HCT116 (cell line): ENCODE measurements at regions not wholly inside any gene's neighbourhood (a gene's known extent, or its start where the extent isn't known, plus 50 kb on each side); places are given as distances from the start of the nearest gene placed in this dataset.

Source experiments
- ATAC-seq: fragments of 200-7000 bp; cut with Tn5 transposase; 2 replicates; pipeline ENCODE4 v1.9.1; 2020; ENCODE audit warnings: mild to moderate bottlenecking, moderate library complexity
- BruUV-seq: library from RNA; stranded (reverse); fragments of 400-500 nt; replicated peaks from 2 replicates; lab custom pipeline; 2021; lab: Mats Ljungman, UMichigan
- CTCF ChIA-PET: fragments of 300-600 bp; sonication (Branson Sonifier 250); formaldehyde crosslinking; loops from one replicate; lab custom pipeline; 2021; ENCODE audit warnings: antibody characterized with exemption; lab: Charles Lee
- POLR2A ChIA-PET: fragments of 300-600, 350-600 bp; sonication (Branson Sonifier 250); formaldehyde crosslinking; loops from one replicate; lab custom pipeline; 2021; ENCODE audit warnings: antibody characterized with exemption; lab: Charles Lee
- RAD21 ChIA-PET, 2 experiments: fragments of 300-600 bp; sonication (Branson Sonifier 250); formaldehyde crosslinking; loops; one replicate each; lab custom pipeline; 2023; ENCODE audit warnings: low total read pairs in 2 of 2; ENCODE audit not compliant: uncharacterized antibody in 2 of 2, unreplicated experiment in 2 of 2, low non-redundant PET in 1 of 2; lab: Charles Lee
- DNase-seq: peaks from one replicate; pipeline ENCODE4 v3.0.0-alpha.2; 2010; ENCODE audit warnings: low read depth, low spot score
- H2AFZ ChIP-seq: fragments of 200-600 bp; shearing (Covaris generic), sonication (generic); 2 replicates; pipeline ENCODE4 v1.6.1; 2017; ENCODE audit warnings: low read depth, mixed run types, mixed read lengths, antibody characterized with exemption, low read length; ENCODE audit not compliant: poor library complexity, severe bottlenecking
- H3K27ac ChIP-seq: 2 replicates; pipeline ENCODE4 v1.5.1; 2012; ENCODE audit warnings: low read depth, low read length
- H3K27me3 ChIP-seq: fragments of 200-600 bp; sonication (generic); 2 replicates; pipeline ENCODE4 v1.6.1; 2016; ENCODE audit warnings: mixed run types, low read length, mixed read lengths; ENCODE audit not compliant: insufficient read depth
- H3K36me3 ChIP-seq, 2 experiments: fragments of 200-500 bp in 1 of 2; fragments of 200-600 bp in 1 of 2; sonication (Bioruptor generic) in 1 of 2; sonication (generic) in 1 of 2; 2 replicates each; pipeline versions ENCODE4 v1.5.1 to v1.6.1; 2014 to 2016; ENCODE audit warnings: low read length in 2 of 2, inconsistent platforms in 1 of 2, mixed read lengths in 1 of 2, mixed run types in 1 of 2; ENCODE audit not compliant: insufficient read depth in 2 of 2, control insufficient read depth in 1 of 2
- H3K4me1 ChIP-seq, 2 experiments: fragments of 200-600 bp in 1 of 2; sonication (generic) in 1 of 2; 2 replicates each; pipeline versions ENCODE4 v1.5.1 to v1.6.1; 2012 to 2017; ENCODE audit warnings: low read length in 2 of 2, inconsistent platforms in 1 of 2, mild to moderate bottlenecking in 1 of 2, mixed read lengths in 1 of 2, mixed run types in 1 of 2, moderate library complexity in 1 of 2; ENCODE audit not compliant: insufficient read depth in 2 of 2, control insufficient read depth in 1 of 2
- H3K4me2 ChIP-seq: fragments of 200-600 bp; sonication (generic); 2 replicates; pipeline ENCODE4 v1.6.1; 2017; ENCODE audit warnings: mixed run types, low read length, mixed read lengths
- H3K4me3 ChIP-seq, 2 experiments: fragments of 200-600 bp in 1 of 2; sonication (generic) in 1 of 2; replicated peaks in 1 of 2; 2 replicates each; pipeline ENCODE4 v1.5.1; 2011 to 2016; ENCODE audit warnings: low read length in 2 of 2, control low read depth in 1 of 2, low read depth in 1 of 2, mild to moderate bottlenecking in 1 of 2, mixed read lengths in 1 of 2, mixed run types in 1 of 2
- H3K79me2 ChIP-seq: fragments of 200-600 bp; sonication (generic); 2 replicates; pipeline ENCODE4 v1.6.1; 2017; ENCODE audit warnings: mild to moderate bottlenecking, mixed run types, low read length, moderate library complexity, mixed read lengths; ENCODE audit not compliant: insufficient read depth
- H3K9ac ChIP-seq: fragments of 200-600 bp; sonication (generic); 2 replicates; pipeline ENCODE4 v1.6.1; 2016; ENCODE audit warnings: low read length, mixed read lengths
- H3K9me2 ChIP-seq: fragments of 200-600 bp; sonication (generic), shearing (Covaris generic); 2 replicates; pipeline ENCODE4 v1.6.1; 2017; ENCODE audit warnings: mixed run types, mild to moderate bottlenecking, moderate library complexity; ENCODE audit not compliant: insufficient read depth
- H3K9me3 ChIP-seq, 2 experiments: fragments of 200-500 bp in 1 of 2; fragments of 200-600 bp in 1 of 2; sonication (Bioruptor generic) in 1 of 2; sonication (generic) in 1 of 2; 2 replicates each; pipeline ENCODE4 v1.6.1; 2014 to 2017; ENCODE audit warnings: low read length in 2 of 2, mixed read lengths in 2 of 2, inconsistent platforms in 1 of 2, low read depth in 1 of 2, mild to moderate bottlenecking in 1 of 2, mixed run types in 1 of 2, moderate library complexity in 1 of 2; ENCODE audit not compliant: control insufficient read depth in 1 of 2, insufficient read depth in 1 of 2
- H4K20me1 ChIP-seq: fragments of 200-600 bp; sonication (generic), shearing (Covaris generic); 2 replicates; pipeline ENCODE4 v1.6.1; 2017; ENCODE audit warnings: mixed run types, mild to moderate bottlenecking, moderate library complexity; ENCODE audit not compliant: insufficient read depth
- ATF3 ChIP-seq: IDR thresholded peaks from 2 replicates; pipeline ENCODE4 v1.6.1; 2012
- CBX3 ChIP-seq: IDR thresholded peaks from 2 replicates; pipeline ENCODE4 v1.6.1; 2012; ENCODE audit warnings: low read depth
- CEBPB ChIP-seq: IDR thresholded peaks from 2 replicates; pipeline ENCODE4 v1.6.1; 2012; ENCODE audit warnings: low read depth
- CTCF ChIP-seq, 3 experiments: fragments of 200-600 bp in 1 of 3; sonication (generic) in 1 of 3; IDR thresholded peaks in 2 of 3; conservative IDR thresholded peaks in 1 of 3; 2 replicates each; pipeline ENCODE4 v1.5.1; 2012 to 2017; ENCODE audit warnings: low read depth in 2 of 3, low read length in 2 of 3, antibody characterized with exemption in 1 of 3, borderline replicate concordance in 1 of 3, control low read depth in 1 of 3, mild to moderate bottlenecking in 1 of 3, mixed read lengths in 1 of 3, mixed run types in 1 of 3, moderate library complexity in 1 of 3; ENCODE audit not compliant: insufficient read depth in 1 of 3
- EGR1 ChIP-seq: IDR thresholded peaks from 2 replicates; pipeline ENCODE4 v1.6.1; 2012; ENCODE audit warnings: low read depth
- EZH2 ChIP-seq: fragments of 200-600 bp; sonication (generic); IDR thresholded peaks from 2 replicates; pipeline ENCODE4 v1.6.1; 2017; ENCODE audit warnings: antibody characterized with exemption, mixed run types
- JUND ChIP-seq: IDR thresholded peaks from 2 replicates; pipeline ENCODE4 v1.6.1; 2012
- MAX ChIP-seq: IDR thresholded peaks from 2 replicates; pipeline ENCODE4 v1.6.1; 2012
- POLR2A ChIP-seq: IDR thresholded peaks from 2 replicates; pipeline ENCODE4 v1.7.0; 2011; ENCODE audit warnings: borderline replicate concordance; ENCODE audit not compliant: insufficient read depth, insufficient read length; ENCODE audit errors: extremely low read depth
- SRF ChIP-seq: IDR thresholded peaks from 2 replicates; pipeline ENCODE4 v1.6.1; 2012; ENCODE audit warnings: low read depth
- ZBTB33 ChIP-seq: IDR thresholded peaks from 2 replicates; pipeline ENCODE4 v1.6.1; 2011; ENCODE audit warnings: mild to moderate bottlenecking, low read length, moderate library complexity; ENCODE audit not compliant: insufficient replicate concordance; ENCODE audit errors: extremely low read depth
- ZFX ChIP-seq: fragments of 450-650 bp; IDR thresholded peaks from 2 replicates; pipeline ENCODE4 v1.6.1; 2017
- intact Hi-C: fragments of 100-400 bp; cut with micrococcal nuclease; formaldehyde crosslinking; loops from 2 replicates; pipeline ENCODE4 v1.10.0; 2022

GRCh38 chr4:18932730-18933339 lies 911.3 kb upstream of the LCORL start:
- H3K4me1 ChIP-seq, result no peaks in the 10 kb centered on the region
- no peaks in the 10 kb centered on the region for H4K20me1 ChIP-seq
- RAD21 ChIA-PET, result no interaction called here
- no peaks in the 10 kb centered on the region for H3K27me3 ChIP-seq
- intact Hi-C loops, result no loop called here
- H2AFZ ChIP-seq, result no peak overlapping the region
- no peaks in the 10 kb centered on the region for H3K9me2 ChIP-seq
- no peak for TF ChIP-seq CBX3
- TF ChIP-seq ZFX, result no peak
- TF ChIP-seq MAX, result no peak
- no peak for TF ChIP-seq SRF
- no peak for TF ChIP-seq ZBTB33
- TF ChIP-seq ATF3, result no peak
- no peak for TF ChIP-seq JUND
- no peak for TF ChIP-seq EGR1
- TF ChIP-seq CEBPB, result no peak
- TF ChIP-seq CTCF (IDR thresholded peaks at IDR 0.05 in 2 of 3, conservative IDR thresholded peaks at IDR 0.05 in 1 of 3; ENCODE audit: borderline replicate concordance in 1 of 3, insufficient read depth in 1 of 3, low read depth in 2 of 3, low read length in 2 of 3), result no peak
- TF ChIP-seq POLR2A, result no peak
- TF ChIP-seq EZH2, result no peak
- POLR2A ChIA-PET, result no interaction called here
- H3K36me3 ChIP-seq, result no peaks in the 10 kb centered on the region
- ATAC-seq, result no peak
- H3K4me2 ChIP-seq, result no peak overlapping the region
- H3K4me3 ChIP-seq, result no peak overlapping the region
- H3K79me2 ChIP-seq, result no peaks in the 10 kb centered on the region
- CTCF ChIA-PET, result no interaction called here
- H3K27ac ChIP-seq, result no peak overlapping the region
- no peak overlapping the region for H3K9ac ChIP-seq
- no TSS peak for BruUV-seq
- no peaks in the 10 kb centered on the region for H3K9me3 ChIP-seq
- DNase-seq, result no peak
